H9 (cell line): ENCODE measurements at regions not wholly inside any gene's neighbourhood (a gene's known extent, or its start where the extent isn't known, plus 50 kb on each side); places are given as distances from the start of the nearest gene placed in this dataset.

Source experiments
- DNase-seq: peaks from one replicate; pipeline ENCODE4 v3.0.0-alpha.2; 2017
- H2AFZ ChIP-seq: one replicate; pipeline ENCODE4 v1.6.1; 2013; ENCODE audit warnings: mild to moderate bottlenecking, low read length, control low read depth, moderate library complexity
- H2AK5ac ChIP-seq: 2 replicates; pipeline ENCODE4 v1.6.1; 2013; ENCODE audit warnings: low read length, control low read depth, mixed read lengths; ENCODE audit not compliant: insufficient read length
- H2BK120ac ChIP-seq: one replicate; pipeline ENCODE4 v1.6.1; 2013; ENCODE audit warnings: low read depth, mild to moderate bottlenecking, low read length, control low read depth, inconsistent platforms; ENCODE audit not compliant: poor library complexity, severe bottlenecking
- H2BK12ac ChIP-seq: 2 replicates; pipeline ENCODE4 v1.6.1; 2013; ENCODE audit warnings: low read length, control low read depth, mixed read lengths, low read depth; ENCODE audit not compliant: insufficient read length
- H2BK15ac ChIP-seq: 2 replicates; pipeline ENCODE4 v1.6.1; 2013; ENCODE audit warnings: low read depth, low read length, control low read depth
- H2BK20ac ChIP-seq: one replicate; pipeline ENCODE4 v1.6.1; 2013; ENCODE audit warnings: low read depth, mild to moderate bottlenecking, low read length, control low read depth, inconsistent platforms; ENCODE audit not compliant: poor library complexity, severe bottlenecking
- H2BK5ac ChIP-seq: 2 replicates; pipeline ENCODE4 v1.6.1; 2013; ENCODE audit warnings: low read length, control low read depth, mixed read lengths; ENCODE audit not compliant: insufficient read length
- H3K14ac ChIP-seq: 2 replicates; pipeline ENCODE4 v1.6.1; 2013; ENCODE audit warnings: low read length, control low read depth; ENCODE audit not compliant: insufficient read depth
- H3K18ac ChIP-seq: 2 replicates; pipeline ENCODE4 v1.6.1; 2013; ENCODE audit warnings: low read depth, mild to moderate bottlenecking, mixed read lengths, low read length, control low read depth; ENCODE audit not compliant: insufficient read length
- H3K23ac ChIP-seq: 2 replicates; pipeline ENCODE4 v1.6.1; 2013; ENCODE audit warnings: low read length, control low read depth, mixed read lengths, low read depth; ENCODE audit not compliant: insufficient read length
- H3K23me2 ChIP-seq: 2 replicates; pipeline ENCODE4 v1.6.1; 2013; ENCODE audit warnings: low read depth, mild to moderate bottlenecking, mixed read lengths, low read length, control low read depth; ENCODE audit not compliant: insufficient read length, poor library complexity, severe bottlenecking
- H3K27ac ChIP-seq: 2 replicates; pipeline ENCODE4 v1.5.1; 2013; ENCODE audit warnings: low read length, control low read depth, mixed read lengths, low read depth; ENCODE audit not compliant: insufficient read length
- H3K27me3 ChIP-seq: 2 replicates; pipeline ENCODE4 v1.6.1; 2013; ENCODE audit warnings: low read length, control low read depth, inconsistent platforms; ENCODE audit not compliant: insufficient read depth
- H3K4ac ChIP-seq: 2 replicates; pipeline ENCODE4 v1.6.1; 2013; ENCODE audit warnings: low read depth, mild to moderate bottlenecking, control low read depth, inconsistent platforms, low read length, moderate library complexity
- H3K4me1 ChIP-seq: 2 replicates; pipeline ENCODE4 v1.6.1; 2013; ENCODE audit warnings: low read length, control low read depth, inconsistent platforms; ENCODE audit not compliant: insufficient read depth
- H3K4me2 ChIP-seq: 2 replicates; pipeline ENCODE4 v1.6.1; 2013; ENCODE audit warnings: low read length, control low read depth, mixed read lengths; ENCODE audit not compliant: insufficient read length, insufficient read depth
- H3K56ac ChIP-seq: 2 replicates; pipeline ENCODE4 v1.6.1; 2013; ENCODE audit warnings: low read depth, mild to moderate bottlenecking, mixed read lengths, low read length, control low read depth; ENCODE audit not compliant: insufficient read length
- H3K79me1 ChIP-seq: 2 replicates; pipeline ENCODE4 v1.6.1; 2013; ENCODE audit warnings: low read depth, mild to moderate bottlenecking, moderate library complexity, low read length, control low read depth, inconsistent platforms; ENCODE audit not compliant: insufficient read depth, poor library complexity, severe bottlenecking
- H3K79me2 ChIP-seq: 2 replicates; pipeline ENCODE4 v1.6.1; 2013; ENCODE audit warnings: low read length, control low read depth, inconsistent platforms; ENCODE audit not compliant: insufficient read depth
- H3K9ac ChIP-seq: 2 replicates; pipeline ENCODE4 v1.6.1; 2013; ENCODE audit warnings: low read length, control low read depth, mixed read lengths; ENCODE audit not compliant: insufficient read length; ENCODE audit errors: extremely low read depth
- H3K9me3 ChIP-seq: one replicate; pipeline ENCODE4 v1.6.1; 2013; ENCODE audit warnings: low read depth, low read length, inconsistent platforms; ENCODE audit not compliant: control insufficient read depth
- H3T11ph ChIP-seq: one replicate; pipeline ENCODE4 v1.6.1; 2013; ENCODE audit warnings: mild to moderate bottlenecking, low read length, control low read depth, inconsistent platforms
- H4K20me1 ChIP-seq: one replicate; pipeline ENCODE4 v1.6.1; 2013; ENCODE audit not compliant: control insufficient read depth, insufficient read length, insufficient read depth
- H4K5ac ChIP-seq: 2 replicates; pipeline ENCODE4 v1.6.1; 2013; ENCODE audit warnings: low read depth, mild to moderate bottlenecking, mixed read lengths, low read length, control low read depth; ENCODE audit not compliant: insufficient read length
- H4K8ac ChIP-seq: replicated peaks from 2 replicates; pipeline ENCODE4 v1.6.1; 2013; ENCODE audit warnings: low read length, control low read depth, mixed read lengths, low read depth; ENCODE audit not compliant: insufficient read length
- H4K91ac ChIP-seq: 2 replicates; pipeline ENCODE4 v1.6.1; 2013; ENCODE audit warnings: low read depth, mild to moderate bottlenecking, moderate library complexity, mixed read lengths, low read length, control low read depth; ENCODE audit not compliant: insufficient read length
- H3K27ac Mint-ChIP-seq, 3 experiments: 2 replicates in 2 of 3; 3 replicates in 1 of 3; pipeline ENCODE4 v1.8.0; 2020 to 2021; ENCODE audit warnings: mixed read lengths in 3 of 3, mild to moderate bottlenecking in 1 of 3, moderate library complexity in 1 of 3
- H3K27me3 Mint-ChIP-seq: 2 replicates; pipeline ENCODE4 v1.8.0; 2021; ENCODE audit warnings: low read depth, mild to moderate bottlenecking, moderate library complexity, mixed read lengths
- H3K36me3 Mint-ChIP-seq, 3 experiments: 2 replicates in 2 of 3; 3 replicates in 1 of 3; pipeline ENCODE4 v1.8.0; 2020 to 2021; ENCODE audit warnings: low read depth in 3 of 3, mixed read lengths in 3 of 3; ENCODE audit not compliant: insufficient read depth in 1 of 3
- H3K4me1 Mint-ChIP-seq, 2 experiments: 2 replicates each; pipeline ENCODE4 v1.8.0; 2020; ENCODE audit warnings: mixed read lengths in 2 of 2
- H3K4me3 Mint-ChIP-seq, 2 experiments: 2 replicates in 1 of 2; 3 replicates in 1 of 2; pipeline ENCODE4 v1.8.0; 2020 to 2021; ENCODE audit warnings: mild to moderate bottlenecking in 2 of 2, mixed read lengths in 2 of 2, moderate library complexity in 1 of 2
- H3K9me3 Mint-ChIP-seq, 2 experiments: 2 replicates in 1 of 2; 3 replicates in 1 of 2; pipeline ENCODE4 v1.8.0; 2020; ENCODE audit warnings: mild to moderate bottlenecking in 2 of 2, mixed read lengths in 2 of 2, moderate library complexity in 1 of 2
- CTCF ChIP-seq: fragments of 200-600 bp; sonication (generic); conservative IDR thresholded peaks from 3 replicates; pipeline ENCODE4 v1.8.0; 2021; ENCODE audit warnings: antibody characterized with exemption, mild to moderate bottlenecking
- WGBS: extraction: QIAGEN DNeasy Blood & Tissue Kit; methylation state at CpG from one replicate; pipeline ENCODE4 v1.1.7; 2013; ENCODE audit warnings: missing lambda C conversion rate, low lambda C conversion rate, mixed read lengths; ENCODE audit not compliant: insufficient read length; ENCODE audit errors: extremely low coverage; 5-methylcytosine and 5-hydroxymethylcytosine counted together

- TF ChIP-seq CTCF = no peak
- Histone ChIP-seq H2BK120ac (no peak overlapping the region), H3K56ac (no peak overlapping the region), H3K4ac (no peak overlapping the region), H2AFZ (no peak overlapping the region), H4K8ac (no peak overlapping the region), H2BK5ac (no peak overlapping the region), H4K20me1 (no peaks in the 10 kb centered on the region), H3K4me1 (no peaks in the 10 kb centered on the region), H2BK15ac (no peak overlapping the region), H3K27me3 (no peaks in the 10 kb centered on the region), H3K9me3 (no peaks in the 10 kb centered on the region), H3K23ac (no peak overlapping the region), H3K4me2 (no peak overlapping the region), H3K79me1 (no peaks in the 10 kb centered on the region), H4K5ac (no peak overlapping the region), H3K23me2 (no peaks in the 10 kb centered on the region), H3K9ac (no peak overlapping the region), H2BK12ac (no peak overlapping the region), H3K27ac (no peak overlapping the region), H2BK20ac (no peak overlapping the region), H2AK5ac (no peak overlapping the region), H4K91ac (no peak overlapping the region), H3K18ac (no peak overlapping the region), H3T11ph (no peak overlapping the region), H3K14ac (no peak overlapping the region), H3K79me2 (no peaks in the 10 kb centered on the region)
- Mint-ChIP-seq H3K4me3 (no peak overlapping the region), H3K4me1 (peaks cover 9 to 12% of the 10 kb centered on the region in 2 experiments), H3K36me3 (no peaks in the 10 kb centered on the region), H3K9me3 (no peaks in the 10 kb centered on the region), H3K27ac (no peak overlapping the region), H3K27me3 (peaks cover 11% of the 10 kb centered on the region)
- DNase-seq = peak; percentile 21
- no CpG with 5 or more reads among the region's 19 CpGs for WGBS
These were observed 91.7 kb downstream of the YTHDF1 start for GRCh38 chr20:63124092-63124781.
